Renal cortical epithelial cell (primary cell): ENCODE measurements at regions not wholly inside any gene's neighbourhood (a gene's known extent, or its start where the extent isn't known, plus 50 kb on each side); places are given as distances from the start of the nearest gene placed in this dataset.
"Not testable (repeated sequence)": the region's sequence is repeated elsewhere in the genome, so short reads cannot be mapped to it uniquely, and the experiment has no call there.

Experiments used
- DNase-seq: peaks from one replicate; pipeline ENCODE4 v3.0.0-alpha.2; 2011; ENCODE audit warnings: low read depth

- DNase-seq, result no peak
Measured at GRCh38 chr16:79407461-79408135, 192.9 kb downstream of the MAF start.

- DNase-seq, result no peak
Measured at GRCh38 chr16:79407005-79407404, 193.5 kb downstream of the MAF start.

- DNase-seq, result no peak
Measured at GRCh38 chr16:79404571-79404970, 196.0 kb downstream of the MAF start.

GRCh38 chr16:79403534-79403933 lies 197.0 kb downstream of the MAF start:
- no peak for DNase-seq

- DNase-seq, result no peak
Measured at GRCh38 chr16:79402920-79403319, 197.6 kb downstream of the MAF start.

GRCh38 chr16:79402356-79402755 lies 198.2 kb downstream of the MAF start:
- DNase-seq, result no peak

- DNase-seq, result no peak
Measured at GRCh38 chr16:79401782-79402181, 198.8 kb downstream of the MAF start.

GRCh38 chr16:79401157-79401556 lies 199.4 kb downstream of the MAF start:
- no peak for DNase-seq

- no peak for DNase-seq
Measured at GRCh38 chr16:79400462-79401149, 199.9 kb downstream of the MAF start.

GRCh38 chr16:79395591-79395990 lies 204.9 kb downstream of the MAF start:
- DNase-seq, result no peak

- DNase-seq, result no peak
Measured at GRCh38 chr16:79394206-79394605, 206.3 kb downstream of the MAF start.

GRCh38 chr16:79393564-79393963 lies 207.0 kb downstream of the MAF start:
- no peak for DNase-seq

- no peak for DNase-seq
Measured at GRCh38 chr16:79393127-79393526, 207.4 kb downstream of the MAF start.

- no peak for DNase-seq
Measured at GRCh38 chr16:79392081-79392480, 208.5 kb downstream of the MAF start.

- DNase-seq, result no peak
Measured at GRCh38 chr16:79391395-79391794, 209.1 kb downstream of the MAF start.

GRCh38 chr16:79390481-79391051 lies 210.0 kb downstream of the MAF start:
- no peak for DNase-seq

- DNase-seq, result no peak
Measured at GRCh38 chr16:79388396-79388795, 212.1 kb downstream of the MAF start.

GRCh38 chr16:79386299-79386698 lies 214.2 kb downstream of the MAF start:
- DNase-seq, result no peak

GRCh38 chr16:79381603-79382042 lies 218.9 kb downstream of the MAF start:
- no peak for DNase-seq

GRCh38 chr16:79380995-79381602 lies 219.4 kb downstream of the MAF start:
- DNase-seq, result no peak

GRCh38 chr16:79379095-79379494 lies 221.4 kb downstream of the MAF start:
- no peak for DNase-seq

GRCh38 chr16:79377082-79377481 lies 223.5 kb downstream of the MAF start:
- not testable (repeated sequence) for DNase-seq

GRCh38 chr16:79375351-79375750 lies 225.2 kb downstream of the MAF start:
- no peak for DNase-seq
